ENCODE measurements at regions not wholly inside any gene's neighbourhood (a gene's known extent, or its start where the extent isn't known, plus 50 kb on each side); places are given as distances from the start of the nearest gene placed in this dataset.

DNA sequence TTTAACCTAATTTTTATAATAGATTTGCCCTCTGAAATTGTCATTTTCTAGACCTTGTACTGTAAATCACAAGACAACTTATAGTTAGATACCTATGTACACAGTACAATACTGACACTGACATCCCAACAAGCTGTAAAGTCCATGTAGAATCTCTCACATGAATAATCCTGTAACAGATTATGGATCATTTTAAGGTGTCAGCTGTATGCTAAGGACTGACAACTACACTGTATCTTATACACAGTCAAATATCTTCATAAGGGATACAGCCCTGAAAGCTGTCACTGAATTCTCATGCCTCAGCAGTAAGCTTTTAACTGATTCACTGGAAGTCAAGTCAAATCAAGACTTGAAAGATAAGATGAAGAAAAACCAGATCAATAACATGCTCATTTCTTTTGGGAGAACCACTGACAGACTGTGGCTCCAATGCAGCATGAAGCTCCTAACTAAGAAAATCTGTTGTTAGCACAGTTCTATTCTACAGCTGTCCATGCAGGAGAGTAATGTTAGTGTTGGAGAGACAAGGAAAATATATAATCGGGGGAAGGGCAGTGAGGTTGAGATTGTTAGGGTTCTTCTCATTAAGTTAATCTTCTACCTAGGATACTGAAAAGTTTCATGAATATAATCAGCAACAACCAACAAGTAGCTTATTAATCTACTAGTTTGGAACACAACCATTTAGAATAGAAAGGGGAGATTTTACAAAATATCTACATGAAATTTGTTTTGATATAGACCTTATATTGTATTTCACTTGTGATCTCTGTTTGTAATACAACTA, 612.0 kb downstream of the PCDH18 start:
- DNase-seq = no peak

DNA sequence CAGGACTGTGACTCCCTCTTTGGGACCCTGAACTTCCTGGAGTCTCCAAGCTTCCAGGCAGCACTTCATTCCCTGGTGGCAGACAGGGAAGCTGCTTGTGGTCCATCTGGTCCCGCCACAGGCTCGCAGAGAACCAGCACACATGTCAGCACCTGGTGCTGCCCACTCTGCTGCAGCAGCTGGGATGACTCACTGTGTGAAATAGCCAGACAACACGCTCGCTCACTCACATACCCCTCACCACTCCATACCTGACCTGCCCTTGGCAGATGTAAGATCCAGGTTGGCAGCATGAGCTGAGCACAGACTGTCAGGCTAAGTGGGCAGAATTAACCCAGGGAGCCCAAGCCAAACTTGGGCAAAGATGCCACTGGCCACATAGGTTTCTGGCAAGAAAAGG, 613.5 kb downstream of the PCDH18 start:
- no peak for DNase-seq

GRCh38 chr4:136917312-136918110, 614.8 kb downstream of the PCDH18 start:
- no peak for DNase-seq

GRCh38 chr4:136909626-136910025, 622.7 kb downstream of the PCDH18 start:
- DNase-seq = peak; percentile 44

- no peak for DNase-seq
Measured at GRCh38 chr4:136908122-136908521, 624.2 kb downstream of the PCDH18 start.

DNA sequence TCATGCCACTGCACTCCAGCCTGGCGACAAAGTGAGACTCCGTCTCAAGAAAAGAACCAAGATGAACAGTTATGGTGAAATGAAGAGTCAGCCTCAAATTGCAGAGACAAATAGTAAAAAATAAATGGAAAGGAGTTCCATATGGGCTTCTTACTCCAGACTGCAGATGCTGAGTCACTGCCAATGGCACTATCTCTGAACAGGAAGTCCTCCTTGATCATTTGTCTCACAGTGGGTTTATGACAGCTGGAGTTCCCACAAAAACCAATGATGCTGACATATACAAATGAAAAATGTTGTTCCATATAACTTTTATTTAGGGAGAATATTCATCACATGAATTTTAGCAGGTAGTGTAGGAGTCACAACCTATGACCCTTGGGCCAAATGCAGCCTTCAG, 631.6 kb downstream of the PCDH18 start:
- DNase-seq = no peak

GRCh38 chr4:136898590-136899248, 633.6 kb downstream of the PCDH18 start:
- DNase-seq = no peak

- no peak for DNase-seq
Measured at GRCh38 chr4:136893573-136893972, 638.7 kb downstream of the PCDH18 start.

DNA sequence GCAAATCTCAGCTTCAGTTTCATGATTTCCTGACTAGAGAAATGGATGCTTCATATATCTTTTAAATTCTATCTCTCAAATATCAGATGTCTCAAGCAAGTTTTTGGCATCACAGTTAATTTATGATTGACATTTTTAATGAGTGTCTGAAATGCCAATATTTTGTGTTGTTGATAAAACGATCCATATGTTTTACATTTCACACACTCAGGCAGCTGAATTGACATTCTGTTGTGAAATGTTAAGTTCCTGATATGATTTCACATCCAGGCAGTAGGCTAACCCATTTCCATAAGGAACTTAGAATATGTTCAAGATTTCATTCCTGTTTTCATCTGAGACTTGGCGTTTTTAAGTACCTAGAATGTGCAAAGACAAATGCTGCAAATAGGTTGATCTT, 650.6 kb downstream of the PCDH18 start:
- no peak for DNase-seq

DNA sequence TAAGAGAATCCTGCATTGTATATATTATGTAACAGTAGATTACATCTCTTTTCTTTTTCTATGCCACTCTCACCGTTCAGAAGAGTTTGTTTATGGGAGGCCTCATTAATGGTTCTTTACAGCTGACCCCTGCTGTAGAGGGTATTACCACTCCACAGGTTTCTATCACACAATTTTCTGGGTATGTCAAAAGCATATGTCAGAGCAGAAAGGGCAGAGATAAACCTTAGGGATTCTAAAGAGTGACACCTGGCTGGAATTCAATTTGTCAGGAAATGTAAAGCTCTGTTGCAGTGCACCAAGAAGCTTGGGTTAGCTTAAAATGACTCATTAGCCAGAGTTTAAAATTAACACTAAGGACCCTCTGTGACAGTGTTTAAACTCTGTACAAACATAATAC, 658.7 kb downstream of the PCDH18 start:
- peak; percentile 5 for DNase-seq

- no peak for DNase-seq
Measured at GRCh38 chr4:136867465-136867864, 664.8 kb downstream of the PCDH18 start.

- DNase-seq = no peak
Measured at GRCh38 chr4:136865526-136865925, 666.8 kb downstream of the PCDH18 start.

DNA sequence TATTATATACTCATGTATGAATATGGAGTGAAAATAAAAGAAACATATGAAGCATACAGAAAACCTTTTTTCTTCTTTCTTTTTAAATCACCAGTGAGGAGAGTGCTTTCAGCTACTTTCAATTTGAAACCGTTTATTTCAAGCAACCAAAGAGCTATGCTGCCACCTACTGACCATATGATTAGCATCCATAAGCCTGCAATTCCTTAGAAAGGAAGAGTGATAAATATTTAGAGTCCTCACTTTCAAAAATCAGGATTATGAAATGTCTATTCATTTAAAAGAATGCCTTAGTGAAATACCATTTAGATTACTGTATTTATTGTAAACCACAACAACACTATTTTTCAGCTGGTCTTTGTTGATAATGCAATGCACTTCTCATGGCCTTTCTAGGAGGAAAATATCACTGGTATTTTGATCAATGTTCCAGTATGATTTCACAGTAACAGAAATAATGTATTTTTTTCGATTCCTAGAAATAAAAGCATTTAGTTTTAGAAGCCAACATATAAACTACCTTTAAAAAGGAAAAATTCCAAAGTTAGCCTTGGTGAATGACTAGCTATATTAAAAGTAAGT, 667.6 kb downstream of the PCDH18 start:
- peak; percentile 4 for DNase-seq

DNA sequence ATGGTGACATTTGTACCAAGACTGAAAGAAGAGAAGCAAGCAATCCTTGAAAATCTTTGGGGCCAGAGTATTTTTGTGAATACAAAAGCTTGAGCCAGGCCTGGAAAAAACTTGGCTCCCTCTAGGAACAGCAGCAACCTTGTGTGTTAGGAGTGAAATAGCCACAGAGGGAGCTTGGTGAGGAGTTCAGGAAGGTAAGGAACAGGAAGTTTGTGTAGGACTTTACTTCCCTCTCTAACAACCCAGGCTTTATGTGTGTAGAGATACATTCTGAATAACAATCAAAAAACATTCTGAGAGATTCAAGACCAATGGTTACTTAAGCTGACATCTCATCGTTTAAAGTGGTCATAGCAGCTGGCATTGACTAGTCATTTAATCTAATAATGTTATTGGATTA, 668.5 kb downstream of the PCDH18 start:
- peak; percentile 8 for DNase-seq

DNA sequence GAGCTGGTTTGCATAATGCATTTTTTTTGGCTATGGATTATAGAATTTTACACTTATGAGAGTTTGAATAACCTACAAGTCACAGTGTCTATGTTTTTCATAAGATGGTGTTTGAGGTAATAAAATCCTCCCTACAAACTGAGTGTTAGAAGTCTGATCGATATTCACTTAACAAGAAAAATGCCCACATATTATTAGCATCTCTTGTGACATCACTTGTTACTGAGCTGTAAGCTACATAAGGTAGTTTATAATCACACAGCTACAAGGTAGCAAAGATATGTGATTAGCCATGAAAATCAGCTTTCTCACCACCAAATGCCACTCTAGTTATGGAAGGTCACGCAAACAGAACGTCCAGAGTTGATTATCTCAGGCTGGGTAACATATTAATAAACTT, 669.6 kb downstream of the PCDH18 start:
- DNase-seq = no peak

DNA sequence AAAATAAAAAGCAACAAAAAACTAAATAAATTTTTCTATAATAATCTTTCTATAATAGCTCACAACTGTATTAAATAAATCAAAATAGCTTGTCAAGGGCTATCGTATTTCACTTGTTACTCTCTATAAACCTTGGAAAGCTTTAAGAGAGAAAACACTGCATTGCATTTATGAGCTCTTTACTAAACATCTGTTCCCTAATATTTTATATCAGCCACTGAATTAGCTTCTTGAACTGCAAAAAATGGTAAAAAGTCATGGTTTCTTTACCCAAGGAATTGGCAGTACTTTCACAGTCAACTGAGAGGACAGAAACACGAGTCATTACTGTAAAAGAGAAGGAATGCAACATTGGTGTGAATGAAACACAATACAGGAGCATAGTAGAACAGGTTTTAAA, 671.2 kb downstream of the PCDH18 start:
- DNase-seq = no peak

DNA sequence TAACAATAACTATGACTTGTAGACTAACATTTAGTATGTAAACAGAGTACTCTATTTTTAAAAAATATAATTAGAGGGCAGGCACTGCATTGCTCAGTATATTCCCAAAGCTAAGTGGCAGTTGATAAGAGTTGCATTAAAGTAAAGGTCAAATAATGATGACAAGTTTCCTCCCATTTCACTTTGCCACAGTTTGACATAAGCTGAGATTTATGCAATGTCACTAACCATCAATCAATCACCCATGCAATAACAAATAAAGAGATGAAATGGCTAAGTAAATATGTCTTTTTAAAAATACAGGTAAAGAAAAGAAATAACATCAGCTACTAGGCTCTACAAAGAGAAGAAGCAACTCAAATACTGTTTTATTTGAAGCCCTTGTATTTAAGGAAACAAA, 673.4 kb downstream of the PCDH18 start:
- no peak for DNase-seq

DNA sequence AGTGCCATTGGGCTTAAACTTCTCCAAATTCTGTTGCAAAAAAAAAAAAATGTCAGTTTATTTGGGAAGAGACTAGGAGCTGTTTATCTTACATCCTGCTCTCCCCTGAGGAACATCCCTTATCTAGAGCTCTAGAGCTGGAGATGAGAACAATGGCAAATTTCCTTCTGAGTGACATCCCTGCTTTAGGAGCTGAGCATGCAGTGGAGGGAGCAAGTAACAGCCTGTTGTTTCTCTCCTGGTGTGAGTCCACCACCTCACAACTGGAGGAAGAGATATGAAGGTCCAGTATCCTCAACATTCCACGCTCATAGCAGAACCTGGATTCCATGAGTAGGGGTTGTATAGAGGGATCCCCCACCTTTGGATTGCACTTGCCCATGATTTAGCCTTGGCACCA, 676.4 kb downstream of the PCDH18 start:
- DNase-seq = no peak

GRCh38 chr4:136850446-136850845, 681.8 kb downstream of the PCDH18 start:
- DNase-seq = no peak

DNA sequence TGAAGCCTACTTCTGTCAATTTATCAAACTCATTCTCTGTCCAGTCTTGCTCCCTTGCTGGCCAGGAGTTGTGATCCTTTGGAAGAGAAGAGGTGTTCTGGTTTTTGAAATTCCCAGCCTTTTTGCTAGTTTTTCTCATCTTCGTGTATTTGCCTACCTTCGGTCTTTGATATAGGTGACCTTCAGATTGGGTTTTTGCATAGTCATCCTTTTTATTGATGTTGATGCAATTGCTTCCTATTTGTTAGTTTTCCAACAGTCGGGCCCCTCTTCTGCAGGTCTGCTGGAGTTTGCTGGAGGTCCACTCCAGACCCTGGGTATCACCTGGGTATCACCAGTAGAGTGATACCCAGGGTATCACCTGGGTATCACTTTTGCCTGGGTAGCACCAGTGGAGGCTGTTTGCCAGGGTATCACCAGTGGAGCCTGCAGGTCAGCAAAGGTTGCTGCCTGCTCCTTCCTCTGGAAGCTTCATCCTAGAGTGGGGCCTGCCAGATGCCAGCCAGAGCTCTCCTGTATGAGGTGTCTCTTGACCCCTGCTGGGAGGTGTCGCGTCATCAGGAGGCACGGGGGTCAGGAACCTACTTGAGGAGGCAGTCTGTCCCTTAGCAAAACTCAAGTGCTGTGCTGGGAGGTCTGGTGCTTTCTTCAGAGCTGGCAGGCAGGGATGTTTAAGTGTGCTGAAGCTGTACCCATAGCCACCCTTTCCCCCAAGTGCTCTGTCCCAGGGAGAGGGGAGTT, 684.2 kb downstream of the PCDH18 start:
- no peak for DNase-seq

DNA sequence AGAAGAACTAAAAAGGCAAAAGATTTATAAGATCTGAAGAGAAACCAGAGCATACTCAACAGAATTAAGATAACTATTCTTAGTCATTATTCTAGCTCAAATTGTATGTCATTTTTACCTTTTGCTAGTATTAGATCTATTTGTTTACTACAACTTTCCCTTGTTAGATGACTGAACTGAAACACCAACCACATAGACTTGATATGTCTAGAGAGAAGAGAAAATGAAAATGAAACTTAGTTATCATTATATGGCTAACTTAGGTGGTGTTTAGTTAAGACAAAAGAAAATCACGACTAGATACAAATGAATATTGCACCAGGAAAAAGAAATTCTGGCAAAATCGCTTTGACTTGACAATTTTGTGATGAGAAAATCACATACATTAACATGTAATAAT, 690.8 kb downstream of the PCDH18 start:
- no peak for DNase-seq

- no peak for DNase-seq
Measured at GRCh38 chr4:136838607-136839006, 693.7 kb downstream of the PCDH18 start.

GRCh38 chr4:136831553-136831952, 700.7 kb downstream of the PCDH18 start:
- peak; percentile 16 for DNase-seq

Measured in NCI-H524 treated with DMSO at 0.1 percent for 48 hours (cell line).